ENCODE measurements at regions not wholly inside any gene's neighbourhood (a gene's known extent, or its start where the extent isn't known, plus 50 kb on each side); places are given as distances from the start of the nearest gene placed in this dataset.

GRCh38 chr2:64311191-64311910 is 142.6 kb upstream of the LGALSL start:
- TF ChIP-seq, protein P1, sequence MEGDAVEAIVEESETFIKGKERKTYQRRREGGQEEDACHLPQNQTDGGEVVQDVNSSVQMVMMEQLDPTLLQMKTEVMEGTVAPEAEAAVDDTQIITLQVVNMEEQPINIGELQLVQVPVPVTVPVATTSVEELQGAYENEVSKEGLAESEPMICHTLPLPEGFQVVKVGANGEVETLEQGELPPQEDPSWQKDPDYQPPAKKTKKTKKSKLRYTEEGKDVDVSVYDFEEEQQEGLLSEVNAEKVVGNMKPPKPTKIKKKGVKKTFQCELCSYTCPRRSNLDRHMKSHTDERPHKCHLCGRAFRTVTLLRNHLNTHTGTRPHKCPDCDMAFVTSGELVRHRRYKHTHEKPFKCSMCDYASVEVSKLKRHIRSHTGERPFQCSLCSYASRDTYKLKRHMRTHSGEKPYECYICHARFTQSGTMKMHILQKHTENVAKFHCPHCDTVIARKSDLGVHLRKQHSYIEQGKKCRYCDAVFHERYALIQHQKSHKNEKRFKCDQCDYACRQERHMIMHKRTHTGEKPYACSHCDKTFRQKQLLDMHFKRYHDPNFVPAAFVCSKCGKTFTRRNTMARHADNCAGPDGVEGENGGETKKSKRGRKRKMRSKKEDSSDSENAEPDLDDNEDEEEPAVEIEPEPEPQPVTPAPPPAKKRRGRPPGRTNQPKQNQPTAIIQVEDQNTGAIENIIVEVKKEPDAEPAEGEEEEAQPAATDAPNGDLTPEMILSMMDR (IDR thresholded peaks at IDR 0.05): no peak
- no peak for TF ChIP-seq POLR2A (IDR thresholded peaks at IDR 0.05)

All from lower leg skin (tissue), 3 donors.